Lung microvascular endothelial cell (primary cell): ENCODE measurements at regions not wholly inside any gene's neighbourhood (a gene's known extent, or its start where the extent isn't known, plus 50 kb on each side); places are given as distances from the start of the nearest gene placed in this dataset.

Experiments
- DNase-seq, 2 donors: peaks; one replicate each; pipeline versions ENCODE4 v3.0.0 to v3.0.0-alpha.2; 2010; ENCODE audit warnings: low read depth in 2 of 2

DNA sequence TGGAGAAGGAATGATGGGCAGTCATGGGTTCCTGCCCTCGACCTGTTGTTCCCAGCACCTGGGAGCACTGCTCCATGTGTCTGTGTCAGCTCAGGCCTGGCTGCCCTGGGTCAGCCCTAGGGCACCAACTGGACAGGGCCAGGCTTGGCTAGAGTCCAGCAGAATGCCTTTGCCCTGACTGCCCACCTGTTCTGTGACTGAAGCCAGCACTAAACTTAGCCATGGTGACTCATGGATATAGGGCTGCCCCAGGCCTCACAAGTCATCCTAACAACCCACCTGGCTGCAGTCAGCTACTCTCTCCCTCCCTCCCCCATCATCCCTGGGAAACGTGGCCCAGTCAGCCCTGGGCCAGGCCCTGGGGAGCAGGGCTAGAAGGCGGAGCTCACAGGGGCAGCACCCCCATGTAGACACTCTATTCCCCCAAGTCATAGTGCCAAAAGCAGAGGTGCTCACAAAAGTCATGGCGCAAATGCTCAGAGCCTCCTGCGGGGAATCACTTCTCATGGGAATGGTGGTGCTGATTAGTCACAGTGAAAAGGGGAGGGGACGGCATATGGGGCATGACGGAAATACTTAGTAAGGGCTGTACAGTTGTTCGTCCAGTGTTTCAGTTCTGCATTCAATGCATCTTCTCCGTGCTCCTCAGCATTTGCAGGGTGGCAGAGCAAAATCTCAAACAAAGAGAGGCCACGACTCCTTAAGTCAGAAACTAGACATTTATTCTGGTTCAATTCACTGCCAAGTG lies 52.0 kb upstream of the NTF3 start:
- no peak for DNase-seq
